Brain microvascular endothelial cell (primary cell): ENCODE measurements at regions not wholly inside any gene's neighbourhood (a gene's known extent, or its start where the extent isn't known, plus 50 kb on each side); places are given as distances from the start of the nearest gene placed in this dataset.
A peak's percentile ranks its signal among the peaks of the same experiment; 100 is the strongest.
"Not testable (repeated sequence)": the region's sequence is repeated elsewhere in the genome, so short reads cannot be mapped to it uniquely, and the experiment has no call there.

Source experiments
- DNase-seq: peaks from one replicate; pipeline ENCODE4 v3.0.0-alpha.2; 2020
- H3K27ac ChIP-seq: fragments of 250-450 bp; sonication (Bioruptor Pico); 2 replicates; pipeline ENCODE4 v1.5.1; 2020; ENCODE audit warnings: mild to moderate bottlenecking, moderate library complexity
- H3K27me3 ChIP-seq: fragments of 250-450 bp; sonication (Bioruptor Pico); replicated peaks from 2 replicates; pipeline ENCODE4 v1.5.1; 2020; ENCODE audit warnings: mild to moderate bottlenecking
- H3K36me3 ChIP-seq: fragments of 250-450 bp; sonication (Bioruptor Pico); replicated peaks from 2 replicates; pipeline ENCODE4 v1.5.1; 2020; ENCODE audit warnings: mild to moderate bottlenecking
- H3K4me3 ChIP-seq: 2 replicates; pipeline ENCODE4 v1.5.1; 2011; ENCODE audit warnings: low read depth, mild to moderate bottlenecking, control low read depth, low read length, moderate library complexity
- in situ Hi-C: cut with HindIII; loops from 2 replicates; pipeline ENCODE4 v1.10.0; 2017; ENCODE audit warnings: low sequenced_read_pairs, low pct_ligation_motif_present
- TF ChIP-seq, protein P1 (sequence below): IDR thresholded peaks from 2 replicates; pipeline ENCODE4 v1.5.1; 2011; ENCODE audit warnings: low read depth, mild to moderate bottlenecking, moderate library complexity, low read length, control low read depth, inconsistent platforms; ENCODE audit errors: missing control alignments

DNA sequence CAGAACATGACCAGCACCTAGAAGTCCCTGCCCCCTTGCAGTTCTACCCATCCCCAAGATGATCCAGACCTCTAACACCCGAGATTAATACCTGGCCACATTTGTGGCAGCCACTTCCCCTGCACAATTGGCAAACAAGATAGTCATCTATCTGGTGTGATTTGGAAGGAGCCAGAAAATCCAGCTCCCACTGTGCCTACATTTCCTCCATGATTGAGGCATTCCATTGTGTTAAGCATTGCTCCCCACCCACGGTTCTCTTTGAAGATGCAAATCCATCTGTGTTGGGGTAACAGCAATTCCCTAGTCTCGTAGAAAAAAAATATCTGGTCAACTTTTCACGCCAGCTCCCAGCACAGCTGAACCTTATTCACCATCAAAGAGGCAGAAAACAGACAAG is 405.0 kb downstream of the BCOR start:
- Histone ChIP-seq H3K27me3 (no peaks in the 10 kb centered on the region), H3K27ac (no peak overlapping the region), H3K4me3 (no peak overlapping the region), H3K36me3 (no peaks in the 10 kb centered on the region)
- in situ Hi-C loops: no loop called here
- DNase-seq: no peak
- TF ChIP-seq, protein P1, sequence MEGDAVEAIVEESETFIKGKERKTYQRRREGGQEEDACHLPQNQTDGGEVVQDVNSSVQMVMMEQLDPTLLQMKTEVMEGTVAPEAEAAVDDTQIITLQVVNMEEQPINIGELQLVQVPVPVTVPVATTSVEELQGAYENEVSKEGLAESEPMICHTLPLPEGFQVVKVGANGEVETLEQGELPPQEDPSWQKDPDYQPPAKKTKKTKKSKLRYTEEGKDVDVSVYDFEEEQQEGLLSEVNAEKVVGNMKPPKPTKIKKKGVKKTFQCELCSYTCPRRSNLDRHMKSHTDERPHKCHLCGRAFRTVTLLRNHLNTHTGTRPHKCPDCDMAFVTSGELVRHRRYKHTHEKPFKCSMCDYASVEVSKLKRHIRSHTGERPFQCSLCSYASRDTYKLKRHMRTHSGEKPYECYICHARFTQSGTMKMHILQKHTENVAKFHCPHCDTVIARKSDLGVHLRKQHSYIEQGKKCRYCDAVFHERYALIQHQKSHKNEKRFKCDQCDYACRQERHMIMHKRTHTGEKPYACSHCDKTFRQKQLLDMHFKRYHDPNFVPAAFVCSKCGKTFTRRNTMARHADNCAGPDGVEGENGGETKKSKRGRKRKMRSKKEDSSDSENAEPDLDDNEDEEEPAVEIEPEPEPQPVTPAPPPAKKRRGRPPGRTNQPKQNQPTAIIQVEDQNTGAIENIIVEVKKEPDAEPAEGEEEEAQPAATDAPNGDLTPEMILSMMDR: no peak

DNA sequence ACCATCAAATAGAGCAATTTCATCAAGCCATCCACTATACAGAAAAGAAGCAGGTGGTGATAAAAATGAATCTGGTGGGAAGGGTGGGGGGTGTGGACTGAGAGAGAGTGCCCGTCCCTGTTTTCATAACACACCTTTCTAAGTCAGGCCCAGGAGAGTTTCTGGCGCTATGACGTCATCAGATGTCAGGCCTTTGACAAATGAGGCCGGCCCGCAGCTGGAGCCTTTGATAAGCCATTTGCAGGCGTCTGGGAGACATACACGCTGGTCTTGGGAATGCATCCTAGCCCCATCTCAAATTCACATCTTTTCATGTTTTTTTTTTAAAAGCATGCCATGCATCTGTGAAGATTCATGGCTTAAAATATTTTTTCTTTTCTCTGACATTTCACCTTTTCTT is 404.5 kb downstream of the BCOR start:
- no peaks in the 10 kb centered on the region for H3K27me3 ChIP-seq
- no peak overlapping the region for H3K27ac ChIP-seq
- no peak overlapping the region for H3K4me3 ChIP-seq
- no peaks in the 10 kb centered on the region for H3K36me3 ChIP-seq
- in situ Hi-C loops: no loop called here
- TF ChIP-seq, protein P1: no peak
- no peak for DNase-seq

DNA sequence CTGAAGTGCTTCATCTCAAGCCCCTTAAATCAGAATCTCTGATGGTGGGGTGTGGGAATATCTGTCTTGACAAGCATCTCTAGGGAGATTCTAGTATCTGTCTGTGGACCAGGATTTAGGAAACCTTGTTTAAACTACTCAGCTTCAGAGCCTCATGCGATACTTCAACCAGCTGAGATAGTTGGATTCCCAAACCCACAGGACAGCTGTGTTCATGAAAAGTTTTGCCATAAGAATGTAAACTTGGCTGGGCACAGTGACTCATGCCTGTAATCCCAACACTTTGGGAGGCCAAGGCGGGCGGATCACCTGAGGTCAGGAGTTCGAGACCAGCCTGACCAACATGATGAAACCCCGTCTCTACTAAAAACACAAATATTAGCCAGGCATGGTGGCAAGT is 395.1 kb downstream of the BCOR start:
- not testable (repeated sequence) for H3K27me3 ChIP-seq

DNA sequence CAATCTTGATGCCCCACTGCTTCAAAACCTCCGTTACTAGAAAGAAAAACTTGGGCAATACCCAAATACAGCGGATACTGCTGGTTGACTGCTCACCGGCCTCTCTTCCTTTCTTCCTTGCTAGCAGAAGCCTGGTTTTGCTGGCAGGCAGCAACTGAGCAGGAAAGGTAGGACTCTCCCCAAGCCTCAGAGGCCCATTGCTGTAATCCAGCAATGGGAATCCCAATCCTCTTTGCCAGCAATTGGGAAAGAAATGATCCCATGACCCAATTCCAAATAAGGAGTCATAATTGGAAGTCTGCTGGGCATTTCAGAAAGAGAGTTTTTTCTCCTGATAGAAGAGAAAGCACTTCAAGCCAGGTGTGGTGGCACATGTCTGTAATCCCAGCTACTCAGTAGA is 394.5 kb downstream of the BCOR start:
- TF ChIP-seq, protein P1: no peak
- Histone ChIP-seq H3K27ac (no peak overlapping the region), H3K27me3 (no peaks in the 10 kb centered on the region), H3K36me3 (no peaks in the 10 kb centered on the region), H3K4me3 (no peak overlapping the region)
- DNase-seq: no peak
- in situ Hi-C loops: no loop called here

More for the DNA sequence above, 395.1 kb downstream of the BCOR start:
- in situ Hi-C loops, H3K4me3 ChIP-seq, DNase-seq, H3K27ac ChIP-seq, H3K36me3 ChIP-seq: not testable (repeated sequence)

DNA sequence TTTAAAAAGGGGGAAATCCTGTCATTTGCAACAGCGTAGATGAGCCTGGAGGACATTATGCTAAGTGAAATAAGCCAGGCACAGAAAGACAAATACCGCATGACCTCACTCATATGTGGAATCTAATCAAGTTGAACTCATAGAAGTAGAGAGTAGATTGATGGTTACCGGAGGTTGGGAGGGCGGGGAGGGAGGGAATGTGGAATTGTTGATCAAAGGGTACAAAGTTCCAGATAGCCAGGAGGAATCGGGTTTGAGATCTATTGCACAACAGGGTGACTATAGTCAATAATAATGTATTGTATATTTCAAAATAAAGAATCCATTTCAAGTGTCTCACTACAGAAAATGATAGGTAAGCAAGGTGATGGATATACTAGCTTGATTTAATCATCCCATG is 393.2 kb downstream of the BCOR start:
- no peak overlapping the region for H3K4me3 ChIP-seq
- no peak for DNase-seq
- H3K27me3 ChIP-seq: no peaks in the 10 kb centered on the region
- TF ChIP-seq, protein P1: no peak
- no peak overlapping the region for H3K27ac ChIP-seq
- in situ Hi-C loops: no loop called here
- no peaks in the 10 kb centered on the region for H3K36me3 ChIP-seq

DNA sequence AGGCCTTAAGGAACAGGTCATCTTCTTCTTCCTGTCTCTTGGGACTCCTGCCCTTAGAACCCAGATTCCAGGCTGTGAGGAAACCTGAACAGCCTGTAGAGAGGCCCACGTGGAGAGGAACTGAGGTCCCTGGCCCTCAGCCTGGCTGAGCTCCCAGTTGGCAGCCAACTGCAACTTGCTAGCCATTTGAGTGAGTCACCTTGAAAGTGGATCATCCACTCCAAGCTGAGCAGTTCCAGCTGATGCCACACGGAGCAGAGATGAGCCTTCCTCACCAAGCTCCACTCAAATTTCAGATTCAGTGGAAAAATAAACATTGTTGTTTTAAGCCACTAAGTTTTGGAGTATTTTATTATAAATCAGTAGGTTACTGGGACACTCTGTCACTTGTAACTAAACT is 392.5 kb downstream of the BCOR start:
- H3K27ac ChIP-seq: no peak overlapping the region
- no peaks in the 10 kb centered on the region for H3K36me3 ChIP-seq
- TF ChIP-seq, protein P1: peak; percentile 73
- DNase-seq: peak; percentile 74
- no peak overlapping the region for H3K4me3 ChIP-seq
- in situ Hi-C loops: no loop called here
- H3K27me3 ChIP-seq: no peaks in the 10 kb centered on the region
